IMR-90 (cell line): ENCODE measurements at regions not wholly inside any gene's neighbourhood (a gene's known extent, or its start where the extent isn't known, plus 50 kb on each side); places are given as distances from the start of the nearest gene placed in this dataset.

Source experiments
- ATAC-seq: fragments of 200-7000 bp; cut with Tn5 transposase; 2 replicates; pipeline ENCODE4 v1.9.1; 2020; ENCODE audit warnings: low read depth, mild to moderate bottlenecking, moderate library complexity
- BruUV-seq: library from RNA; stranded (reverse); fragments of 400-500 nt; replicated peaks from 2 replicates; lab custom pipeline; 2021; lab: Mats Ljungman, UMichigan
- CTCF ChIA-PET: fragments of 300-600 bp; formaldehyde crosslinking; extraction: SDS; loops from one replicate; lab custom pipeline; 2021; ENCODE audit warnings: antibody characterized with exemption; lab: Yijun Ruan, JAX
- POLR2A ChIA-PET: fragments of 300-600 bp; sonication (Branson Sonifier 250); formaldehyde crosslinking; loops from one replicate; lab custom pipeline; 2022; ENCODE audit warnings: antibody characterized with exemption; ENCODE audit not compliant: unreplicated experiment; lab: Charles Lee
- DNase-seq: peaks from one replicate; pipeline ENCODE4 v3.0.0; 2013
- H2AFZ ChIP-seq: replicated peaks from 2 replicates; pipeline ENCODE3; 2013; ENCODE audit warnings: low read length, mild to moderate bottlenecking; ENCODE audit not compliant: poor library complexity
- H2AK5ac ChIP-seq: 2 replicates; pipeline ENCODE4 v1.6.1; 2013; ENCODE audit warnings: low read depth, low read length, inconsistent platforms
- H2AK9ac ChIP-seq: replicated peaks from 2 replicates; pipeline ENCODE3; 2013; ENCODE audit warnings: mild to moderate bottlenecking, low read depth, low read length, moderate library complexity; ENCODE audit not compliant: poor library complexity
- H2BK120ac ChIP-seq: 2 replicates; pipeline ENCODE4 v1.6.1; 2013; ENCODE audit warnings: low read depth, low read length, inconsistent platforms
- H2BK15ac ChIP-seq: 3 replicates; pipeline ENCODE4 v1.6.1; 2013; ENCODE audit warnings: low read depth, low read length, inconsistent platforms
- H2BK20ac ChIP-seq: 2 replicates; pipeline ENCODE4 v1.6.1; 2013; ENCODE audit warnings: low read depth, mild to moderate bottlenecking, inconsistent platforms, low read length, moderate library complexity
- H2BK5ac ChIP-seq: 2 replicates; pipeline ENCODE4 v1.6.1; 2013; ENCODE audit warnings: mild to moderate bottlenecking, low read depth, low read length, inconsistent platforms; ENCODE audit not compliant: poor library complexity, severe bottlenecking
- H3K14ac ChIP-seq: replicated peaks from 2 replicates; pipeline ENCODE4 v1.6.1; 2013; ENCODE audit warnings: low read depth, low read length, inconsistent platforms
- H3K18ac ChIP-seq: 2 replicates; pipeline ENCODE4 v1.6.1; 2013; ENCODE audit warnings: low read depth, low read length, control low read depth
- H3K23ac ChIP-seq: 2 replicates; pipeline ENCODE4 v1.6.1; 2013; ENCODE audit warnings: low read depth, low read length, inconsistent platforms
- H3K27ac ChIP-seq: 2 replicates; pipeline ENCODE4 v1.5.1; 2013; ENCODE audit warnings: mild to moderate bottlenecking, control low read depth, low read length; ENCODE audit not compliant: insufficient read depth
- H3K27me3 ChIP-seq: 2 replicates; pipeline ENCODE4 v1.6.1; 2013; ENCODE audit warnings: low read length; ENCODE audit not compliant: control insufficient read depth, insufficient read depth
- H3K36me3 ChIP-seq: 2 replicates; pipeline ENCODE4 v1.6.1; 2013; ENCODE audit warnings: low read length, mixed read lengths; ENCODE audit not compliant: control insufficient read depth, insufficient read depth
- H3K4ac ChIP-seq: 2 replicates; pipeline ENCODE4 v1.6.1; 2013; ENCODE audit warnings: low read depth, low read length, inconsistent platforms
- H3K4me1 ChIP-seq: 2 replicates; pipeline ENCODE4 v1.6.1; 2013; ENCODE audit warnings: low read length, mixed read lengths; ENCODE audit not compliant: control insufficient read depth, insufficient read depth
- H3K4me2 ChIP-seq: 2 replicates; pipeline ENCODE4 v1.6.1; 2013; ENCODE audit warnings: low read depth, mild to moderate bottlenecking, control low read depth, low read length, moderate library complexity
- H3K4me3 ChIP-seq: 2 replicates; pipeline ENCODE4 v1.5.1; 2013; ENCODE audit warnings: low read depth, mild to moderate bottlenecking, control low read depth, low read length, moderate library complexity; ENCODE audit not compliant: insufficient read depth
- H3K56ac ChIP-seq: 2 replicates; pipeline ENCODE4 v1.6.1; 2013; ENCODE audit warnings: low read length, inconsistent platforms; ENCODE audit not compliant: insufficient read depth; ENCODE audit errors: extremely low read depth
- H3K79me1 ChIP-seq, 2 experiments: 2 replicates each; pipeline ENCODE4 v1.6.1; 2013; ENCODE audit warnings: low read length in 2 of 2, inconsistent platforms in 1 of 2, low read depth in 1 of 2
- H3K9ac ChIP-seq: 2 replicates; pipeline ENCODE4 v1.6.1; 2013; ENCODE audit warnings: low read depth, low read length, control low read depth
- H3K9me1 ChIP-seq: 2 replicates; pipeline ENCODE4 v1.6.1; 2013; ENCODE audit warnings: low read length, inconsistent platforms; ENCODE audit not compliant: insufficient read depth
- H3K9me3 ChIP-seq: 2 replicates; pipeline ENCODE4 v1.6.1; 2013; ENCODE audit warnings: low read length; ENCODE audit not compliant: control insufficient read depth, insufficient read depth
- H4K20me1 ChIP-seq: 2 replicates; pipeline ENCODE4 v1.6.1; 2013; ENCODE audit warnings: low read length, inconsistent platforms; ENCODE audit not compliant: insufficient read depth
- H4K5ac ChIP-seq: 2 replicates; pipeline ENCODE4 v1.6.1; 2013; ENCODE audit warnings: mild to moderate bottlenecking, low read depth, low read length, control low read depth
- H4K8ac ChIP-seq, 2 experiments: 2 replicates each; pipeline ENCODE4 v1.6.1; 2013; ENCODE audit warnings: low read depth in 2 of 2, low read length in 2 of 2, control low read depth in 1 of 2, inconsistent platforms in 1 of 2
- H4K91ac ChIP-seq: 2 replicates; pipeline ENCODE4 v1.6.1; 2013; ENCODE audit warnings: low read depth, low read length, inconsistent platforms; ENCODE audit not compliant: insufficient read depth
- BHLHE40 ChIP-seq: fragments of 150-350 bp; IDR thresholded peaks from 2 replicates; pipeline ENCODE4 v1.6.1; 2016; ENCODE audit warnings: mild to moderate bottlenecking, low read depth, low read length
- CEBPB ChIP-seq: IDR thresholded peaks from 2 replicates; pipeline ENCODE4 v1.6.1; 2012; ENCODE audit warnings: low read depth, low read length, improper control_type of control experiment
- CHD1 ChIP-seq: IDR thresholded peaks from 2 replicates; pipeline ENCODE4 v1.6.1; 2012; ENCODE audit warnings: low read depth, low read length, improper control_type of control experiment
- ELK1 ChIP-seq: fragments of 150-350 bp; IDR thresholded peaks from 2 replicates; pipeline ENCODE4 v1.6.1; 2016; ENCODE audit warnings: low read depth, mild to moderate bottlenecking, low read length, moderate library complexity, borderline replicate concordance
- FOS ChIP-seq: fragments of 150-350 bp; IDR thresholded peaks from 2 replicates; pipeline ENCODE4 v1.6.1; 2016; ENCODE audit warnings: low read depth, low read length
- MAFK ChIP-seq: IDR thresholded peaks from 2 replicates; pipeline ENCODE4 v1.6.1; 2012; ENCODE audit warnings: low read depth, low read length, improper control_type of control experiment
- MAZ ChIP-seq: IDR thresholded peaks from 2 replicates; pipeline ENCODE4 v1.6.1; 2012; ENCODE audit warnings: low read depth, mild to moderate bottlenecking, low read length, improper control_type of control experiment, moderate library complexity, borderline replicate concordance
- MXI1 ChIP-seq: IDR thresholded peaks from 2 replicates; pipeline ENCODE4 v1.6.1; 2012; ENCODE audit warnings: low read depth, mild to moderate bottlenecking, low read length, moderate library complexity, borderline replicate concordance
- NFE2L2 ChIP-seq: fragments of 150-350 bp; IDR thresholded peaks from 2 replicates; pipeline ENCODE4 v1.6.1; 2016; ENCODE audit warnings: low read depth, mild to moderate bottlenecking, low read length
- POLR2A ChIP-seq: IDR thresholded peaks from 2 replicates; pipeline ENCODE4 v1.6.1; 2012; ENCODE audit warnings: mild to moderate bottlenecking, low read depth, low read length
- RAD21 ChIP-seq: IDR thresholded peaks from 2 replicates; pipeline ENCODE4 v1.6.1; 2012; ENCODE audit warnings: low read length, improper control_type of control experiment
- RCOR1 ChIP-seq: IDR thresholded peaks from 2 replicates; pipeline ENCODE4 v1.6.1; 2012; ENCODE audit warnings: mild to moderate bottlenecking, low read length, improper control_type of control experiment; ENCODE audit not compliant: insufficient replicate concordance
- SMC3 ChIP-seq: fragments of 150-350 bp; IDR thresholded peaks from 2 replicates; pipeline ENCODE4 v1.6.1; 2016; ENCODE audit warnings: low read depth, mild to moderate bottlenecking, antibody characterized with exemption, low read length, moderate library complexity
- WGBS, 2 experiments: methylation state at CpG; one replicate each; pipeline versions ENCODE4 v1.1.5 to v1.1.7; 2013; ENCODE audit warnings: missing lambda C conversion rate in 2 of 2; ENCODE audit not compliant: insufficient read length in 1 of 2; ENCODE audit errors: extremely low coverage in 2 of 2; 5-methylcytosine and 5-hydroxymethylcytosine counted together
- dilution Hi-C: fragments of 300-500 bp; cut with HindIII; formaldehyde crosslinking; loops from one replicate; pipeline ENCODE4 v1.14.3; 2018; ENCODE audit warnings: low sequenced_read_pairs; ENCODE audit not compliant: unreplicated experiment
- in situ Hi-C: fragments of 300-500 bp; cut with MboI; formaldehyde crosslinking; loops from 3 replicates; pipeline ENCODE4 v1.14.3; 2019; ENCODE audit warnings: low sequenced_read_pairs, inconsistent platforms, mixed read lengths
- intact Hi-C: fragments of 100-400 bp; cut with micrococcal nuclease; formaldehyde crosslinking; loops from 2 replicates; pipeline ENCODE4 v1.10.0; 2022
- TF ChIP-seq, protein P1 (sequence below): conservative IDR thresholded peaks from 2 replicates; pipeline ENCODE4 v1.5.1; 2012; ENCODE audit warnings: mild to moderate bottlenecking, low read depth, low read length, improper control_type of control experiment
- TF ChIP-seq, protein P2 (sequence below): fragments of 150-350 bp; IDR thresholded peaks from 2 replicates; pipeline ENCODE4 v1.6.1; 2017; ENCODE audit warnings: mild to moderate bottlenecking, antibody characterized with exemption, low read length, low read depth

DNA sequence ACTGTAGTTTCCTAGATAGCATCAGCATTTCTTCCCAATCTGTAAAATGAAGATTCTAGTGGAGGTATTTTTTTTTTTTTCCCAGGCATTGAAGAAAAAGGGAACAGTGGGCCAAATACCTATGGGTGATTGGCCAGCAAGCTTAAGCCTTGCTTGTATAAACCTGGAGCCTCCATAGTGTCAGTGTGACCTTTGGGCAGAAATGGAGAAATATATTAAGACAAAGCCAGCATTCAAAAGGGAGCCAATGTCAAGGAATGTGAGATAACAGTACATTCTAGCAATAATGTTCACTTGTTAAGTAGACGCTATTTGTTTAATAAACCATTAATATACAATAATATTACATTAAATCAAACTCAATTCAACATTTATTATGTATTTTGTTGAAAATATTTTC is 275.4 kb downstream of the FOXA2 start:
- Histone ChIP-seq H3K9me3 (no peaks in the 10 kb centered on the region), H3K23ac (no peak overlapping the region), H4K5ac (no peak overlapping the region), H2AFZ (no peak overlapping the region), H3K14ac (no peak overlapping the region), H3K4ac (no peak overlapping the region), H2AK5ac (no peak overlapping the region), H2BK120ac (no peak overlapping the region), H3K36me3 (no peaks in the 10 kb centered on the region), H4K91ac (no peak overlapping the region), H3K4me3 (no peak overlapping the region), H3K56ac (no peak overlapping the region), H2BK15ac (no peak overlapping the region), H3K18ac (no peak overlapping the region), H3K9ac (no peak overlapping the region), H2BK20ac (no peak overlapping the region), H3K9me1 (no peaks in the 10 kb centered on the region), H3K4me2 (no peak overlapping the region), H3K79me1 (no peaks in the 10 kb centered on the region), H4K20me1 (no peaks in the 10 kb centered on the region), H4K8ac (no peak overlapping the region), H2BK5ac (no peak overlapping the region), H3K27me3 (no peaks in the 10 kb centered on the region), H2AK9ac (no peak overlapping the region), H3K4me1 (no peaks in the 10 kb centered on the region), H3K27ac (no peak overlapping the region)
- ATAC-seq: no peak
- no TSS peak for BruUV-seq
- in situ Hi-C loops: loop anchor here (25.0 kb wide), 1 partner anchor 597 kb away; the partner anchor contains the start of gene PAX1
- no peak for TF ChIP-seq MAFK
- TF ChIP-seq, protein P1, sequence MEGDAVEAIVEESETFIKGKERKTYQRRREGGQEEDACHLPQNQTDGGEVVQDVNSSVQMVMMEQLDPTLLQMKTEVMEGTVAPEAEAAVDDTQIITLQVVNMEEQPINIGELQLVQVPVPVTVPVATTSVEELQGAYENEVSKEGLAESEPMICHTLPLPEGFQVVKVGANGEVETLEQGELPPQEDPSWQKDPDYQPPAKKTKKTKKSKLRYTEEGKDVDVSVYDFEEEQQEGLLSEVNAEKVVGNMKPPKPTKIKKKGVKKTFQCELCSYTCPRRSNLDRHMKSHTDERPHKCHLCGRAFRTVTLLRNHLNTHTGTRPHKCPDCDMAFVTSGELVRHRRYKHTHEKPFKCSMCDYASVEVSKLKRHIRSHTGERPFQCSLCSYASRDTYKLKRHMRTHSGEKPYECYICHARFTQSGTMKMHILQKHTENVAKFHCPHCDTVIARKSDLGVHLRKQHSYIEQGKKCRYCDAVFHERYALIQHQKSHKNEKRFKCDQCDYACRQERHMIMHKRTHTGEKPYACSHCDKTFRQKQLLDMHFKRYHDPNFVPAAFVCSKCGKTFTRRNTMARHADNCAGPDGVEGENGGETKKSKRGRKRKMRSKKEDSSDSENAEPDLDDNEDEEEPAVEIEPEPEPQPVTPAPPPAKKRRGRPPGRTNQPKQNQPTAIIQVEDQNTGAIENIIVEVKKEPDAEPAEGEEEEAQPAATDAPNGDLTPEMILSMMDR: no peak
- TF ChIP-seq CEBPB: no peak
- TF ChIP-seq BHLHE40: no peak
- TF ChIP-seq MAZ: no peak
- no peak for TF ChIP-seq RAD21
- no peak for TF ChIP-seq POLR2A
- TF ChIP-seq FOS: no peak
- no peak for TF ChIP-seq ELK1
- no peak for TF ChIP-seq CHD1
- TF ChIP-seq RCOR1: no peak
- no peak for TF ChIP-seq SMC3
- TF ChIP-seq, protein P2, sequence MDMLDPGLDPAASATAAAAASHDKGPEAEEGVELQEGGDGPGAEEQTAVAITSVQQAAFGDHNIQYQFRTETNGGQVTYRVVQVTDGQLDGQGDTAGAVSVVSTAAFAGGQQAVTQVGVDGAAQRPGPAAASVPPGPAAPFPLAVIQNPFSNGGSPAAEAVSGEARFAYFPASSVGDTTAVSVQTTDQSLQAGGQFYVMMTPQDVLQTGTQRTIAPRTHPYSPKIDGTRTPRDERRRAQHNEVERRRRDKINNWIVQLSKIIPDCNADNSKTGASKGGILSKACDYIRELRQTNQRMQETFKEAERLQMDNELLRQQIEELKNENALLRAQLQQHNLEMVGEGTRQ: no peak
- no peak for TF ChIP-seq NFE2L2
- TF ChIP-seq MXI1: no peak
- CTCF ChIA-PET: no interaction called here
- no CpG with 5 or more reads among the region's 1 CpG for WGBS, 2 experiments
- dilution Hi-C loops: no loop called here
- intact Hi-C loops: no loop called here
- POLR2A ChIA-PET: no interaction called here
- DNase-seq: no peak
